ENCODE measurements at regions not wholly inside any gene's neighbourhood (a gene's known extent, or its start where the extent isn't known, plus 50 kb on each side); places are given as distances from the start of the nearest gene placed in this dataset.
"Not testable (repeated sequence)": the region's sequence is repeated elsewhere in the genome, so short reads cannot be mapped to it uniquely, and the experiment has no call there.

DNA sequence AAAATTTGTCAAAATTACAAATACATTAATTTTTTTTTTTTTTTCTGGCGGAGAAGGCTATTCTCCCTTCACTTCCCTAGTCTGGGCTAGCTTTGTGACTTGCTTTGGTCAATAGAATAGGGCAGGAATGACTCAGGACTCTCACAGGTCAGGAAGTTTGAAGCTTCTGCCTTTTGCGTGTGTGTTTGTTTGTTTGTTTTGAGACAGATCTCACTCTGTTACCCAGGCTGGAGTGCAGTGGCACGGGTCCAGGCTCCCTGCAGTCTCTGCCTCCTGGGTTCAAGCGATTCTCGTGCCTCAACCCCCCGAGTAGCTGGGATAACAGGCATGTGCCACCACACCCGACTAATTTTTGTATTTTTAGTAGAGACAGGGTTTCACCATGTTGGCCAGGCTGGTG, 55.9 kb upstream of the USP9X start:
- Histone ChIP-seq H3K9ac (ENCODE audit: low read length) (no peak overlapping the region), H3K36me3 (ENCODE audit: insufficient read depth, low read length) (no peaks in the 10 kb centered on the region), H4K20me1 (ENCODE audit: insufficient read depth, low read length) (no peaks in the 10 kb centered on the region), H3K4me3 (ENCODE audit: insufficient read depth, low read depth, low read length) (no peak overlapping the region), H3K79me2 (ENCODE audit: insufficient read depth, low read length) (no peaks in the 10 kb centered on the region), H2AFZ (ENCODE audit: low read depth, low read length) (no peak overlapping the region), H3K4me1 (ENCODE audit: insufficient read depth, low read length) (peaks cover 3% of the 10 kb centered on the region), H3K27ac (ENCODE audit: low read depth, low read length) (no peak overlapping the region), H3K9me3 (ENCODE audit: insufficient read depth, low read depth, low read length) (no peaks in the 10 kb centered on the region), H3K4me2 (ENCODE audit: low read length) (no peak overlapping the region), H3K27me3 (ENCODE audit: insufficient read depth, low read length) (no peaks in the 10 kb centered on the region)
- Mint-ChIP-seq H3K4me3 (ENCODE audit: unreplicated experiment) (no peak overlapping the region), H3K4me1 (ENCODE audit: low read depth, unreplicated experiment) (peaks cover 6% of the 10 kb centered on the region), H3K27me3 (ENCODE audit: low read depth, unreplicated experiment) (no peaks in the 10 kb centered on the region), H3K27ac (ENCODE audit: unreplicated experiment) (peak overlapping the region; percentile 26), H3K9me3 (ENCODE audit: unreplicated experiment) (no peaks in the 10 kb centered on the region), H3K36me3 (ENCODE audit: low read depth, unreplicated experiment) (no peaks in the 10 kb centered on the region)
- DNase-seq (ENCODE audit: low read depth) (no peak), FAIRE-seq (no peak)
- TF ChIP-seq, protein P1, sequence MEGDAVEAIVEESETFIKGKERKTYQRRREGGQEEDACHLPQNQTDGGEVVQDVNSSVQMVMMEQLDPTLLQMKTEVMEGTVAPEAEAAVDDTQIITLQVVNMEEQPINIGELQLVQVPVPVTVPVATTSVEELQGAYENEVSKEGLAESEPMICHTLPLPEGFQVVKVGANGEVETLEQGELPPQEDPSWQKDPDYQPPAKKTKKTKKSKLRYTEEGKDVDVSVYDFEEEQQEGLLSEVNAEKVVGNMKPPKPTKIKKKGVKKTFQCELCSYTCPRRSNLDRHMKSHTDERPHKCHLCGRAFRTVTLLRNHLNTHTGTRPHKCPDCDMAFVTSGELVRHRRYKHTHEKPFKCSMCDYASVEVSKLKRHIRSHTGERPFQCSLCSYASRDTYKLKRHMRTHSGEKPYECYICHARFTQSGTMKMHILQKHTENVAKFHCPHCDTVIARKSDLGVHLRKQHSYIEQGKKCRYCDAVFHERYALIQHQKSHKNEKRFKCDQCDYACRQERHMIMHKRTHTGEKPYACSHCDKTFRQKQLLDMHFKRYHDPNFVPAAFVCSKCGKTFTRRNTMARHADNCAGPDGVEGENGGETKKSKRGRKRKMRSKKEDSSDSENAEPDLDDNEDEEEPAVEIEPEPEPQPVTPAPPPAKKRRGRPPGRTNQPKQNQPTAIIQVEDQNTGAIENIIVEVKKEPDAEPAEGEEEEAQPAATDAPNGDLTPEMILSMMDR (IDR thresholded peaks at IDR 0.05; ENCODE audit: insufficient read depth, low read depth, low read length) = no peak
- no peak for TF ChIP-seq EZH2 (IDR thresholded peaks at IDR 0.05; ENCODE audit: insufficient read depth, low read length)

DNA sequence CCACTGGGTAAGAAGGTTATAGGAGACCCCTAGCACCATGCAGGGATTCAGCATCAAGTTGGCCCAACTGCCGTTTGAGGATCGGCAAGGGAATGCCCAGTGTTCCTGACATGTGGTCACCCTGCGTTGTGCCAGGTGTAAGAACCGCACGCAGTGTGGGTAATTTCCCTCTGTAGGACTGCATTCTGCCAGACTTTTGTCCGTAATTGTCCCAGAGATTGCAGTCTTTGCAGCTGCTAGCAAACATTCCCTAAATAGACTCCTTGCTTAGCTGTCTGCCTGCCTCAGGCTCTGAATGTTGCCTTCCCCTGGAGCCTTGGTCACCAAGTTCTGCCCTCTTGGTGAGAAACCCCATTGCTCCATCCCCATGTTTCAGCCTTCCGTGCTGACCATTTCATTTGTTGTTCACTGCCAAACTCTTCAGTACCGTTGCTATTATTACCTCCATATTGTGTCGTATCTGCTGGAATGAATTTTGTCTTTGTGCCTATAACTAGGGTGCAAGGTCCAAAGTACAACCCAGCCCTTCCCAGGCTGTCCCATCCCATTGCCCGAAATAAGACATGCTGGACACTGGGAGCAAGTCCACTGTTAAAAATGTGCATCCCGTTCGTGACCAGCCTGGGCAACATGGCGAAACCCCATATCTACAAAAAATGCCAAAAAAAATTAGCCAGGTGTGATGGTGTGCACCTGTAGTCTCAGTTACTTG, 53.8 kb upstream of the USP9X start:
- no peak for TF ChIP-seq EZH2 (IDR thresholded peaks at IDR 0.05; ENCODE audit: insufficient read depth, low read length)
- TF ChIP-seq, protein P1 (IDR thresholded peaks at IDR 0.05; ENCODE audit: insufficient read depth, low read depth, low read length) = no peak
- no peak overlapping the region for H3K4me3 ChIP-seq (ENCODE audit: insufficient read depth, low read depth, low read length)
- H3K4me2 ChIP-seq (ENCODE audit: low read length) = no peak overlapping the region
- H3K79me2 ChIP-seq (ENCODE audit: insufficient read depth, low read length) = no peaks in the 10 kb centered on the region
- DNase-seq (ENCODE audit: low read depth) (no peak), FAIRE-seq (no peak)
- H3K9me3 Mint-ChIP-seq (ENCODE audit: unreplicated experiment) = no peaks in the 10 kb centered on the region
- H3K9me3 ChIP-seq (ENCODE audit: insufficient read depth, low read depth, low read length) = no peaks in the 10 kb centered on the region
- no peaks in the 10 kb centered on the region for H3K36me3 ChIP-seq (ENCODE audit: insufficient read depth, low read length)
- no peak overlapping the region for H3K27ac ChIP-seq (ENCODE audit: low read depth, low read length)
- H3K36me3 Mint-ChIP-seq (ENCODE audit: low read depth, unreplicated experiment) = no peaks in the 10 kb centered on the region
- no peak overlapping the region for H3K9ac ChIP-seq (ENCODE audit: low read length)
- no peak overlapping the region for H3K27ac Mint-ChIP-seq (ENCODE audit: unreplicated experiment)
- no peak overlapping the region for H3K4me3 Mint-ChIP-seq (ENCODE audit: unreplicated experiment)
- H2AFZ ChIP-seq (ENCODE audit: low read depth, low read length) = no peak overlapping the region
- H3K4me1 ChIP-seq (ENCODE audit: insufficient read depth, low read length) = peaks cover 3% of the 10 kb centered on the region
- no peaks in the 10 kb centered on the region for H3K27me3 ChIP-seq (ENCODE audit: insufficient read depth, low read length)
- H3K4me1 Mint-ChIP-seq (ENCODE audit: low read depth, unreplicated experiment) = peaks cover 4% of the 10 kb centered on the region
- H3K27me3 Mint-ChIP-seq (ENCODE audit: low read depth, unreplicated experiment) = no peaks in the 10 kb centered on the region
- no peaks in the 10 kb centered on the region for H4K20me1 ChIP-seq (ENCODE audit: insufficient read depth, low read length)

DNA sequence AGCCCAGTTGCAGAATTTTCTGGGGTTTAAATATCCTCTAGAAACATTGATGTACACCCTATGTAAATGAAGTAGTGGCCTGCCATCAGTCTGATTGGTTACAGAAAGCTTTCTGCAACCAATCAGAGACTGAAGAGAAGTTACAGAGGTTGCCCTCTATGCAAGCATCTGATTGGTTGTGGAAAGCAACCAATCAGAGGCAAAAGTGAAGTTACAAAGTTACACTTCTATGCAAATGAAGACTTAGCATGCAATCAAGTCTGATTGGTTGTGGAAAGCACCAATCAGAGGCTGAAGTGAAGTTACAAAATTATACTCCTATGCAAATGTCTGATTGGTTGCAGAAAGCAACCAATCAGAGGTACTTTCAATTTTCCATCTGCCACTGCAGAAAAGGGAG, 51.9 kb upstream of the USP9X start:
- Mint-ChIP-seq H3K27ac (ENCODE audit: unreplicated experiment) (no peak overlapping the region), H3K9me3 (ENCODE audit: unreplicated experiment) (no peaks in the 10 kb centered on the region), H3K27me3 (ENCODE audit: low read depth, unreplicated experiment) (no peaks in the 10 kb centered on the region), H3K36me3 (ENCODE audit: low read depth, unreplicated experiment) (no peaks in the 10 kb centered on the region), H3K4me1 (ENCODE audit: low read depth, unreplicated experiment) (no peaks in the 10 kb centered on the region), H3K4me3 (ENCODE audit: unreplicated experiment) (no peak overlapping the region)
- Histone ChIP-seq H3K27me3 (ENCODE audit: insufficient read depth, low read length) (no peaks in the 10 kb centered on the region), H3K79me2 (ENCODE audit: insufficient read depth, low read length) (no peaks in the 10 kb centered on the region), H3K36me3 (ENCODE audit: insufficient read depth, low read length) (no peaks in the 10 kb centered on the region), H3K27ac (ENCODE audit: low read depth, low read length) (no peak overlapping the region), H2AFZ (ENCODE audit: low read depth, low read length) (no peak overlapping the region), H3K9me3 (ENCODE audit: insufficient read depth, low read depth, low read length) (no peaks in the 10 kb centered on the region), H3K4me1 (ENCODE audit: insufficient read depth, low read length) (no peaks in the 10 kb centered on the region), H3K4me2 (ENCODE audit: low read length) (no peak overlapping the region), H3K4me3 (ENCODE audit: insufficient read depth, low read depth, low read length) (no peak overlapping the region), H3K9ac (ENCODE audit: low read length) (no peak overlapping the region), H4K20me1 (ENCODE audit: insufficient read depth, low read length) (no peaks in the 10 kb centered on the region)
- DNase-seq (ENCODE audit: low read depth) (no peak), FAIRE-seq (peak; percentile 37)
- TF ChIP-seq EZH2 (IDR thresholded peaks at IDR 0.05; ENCODE audit: insufficient read depth, low read length) = no peak

DNA sequence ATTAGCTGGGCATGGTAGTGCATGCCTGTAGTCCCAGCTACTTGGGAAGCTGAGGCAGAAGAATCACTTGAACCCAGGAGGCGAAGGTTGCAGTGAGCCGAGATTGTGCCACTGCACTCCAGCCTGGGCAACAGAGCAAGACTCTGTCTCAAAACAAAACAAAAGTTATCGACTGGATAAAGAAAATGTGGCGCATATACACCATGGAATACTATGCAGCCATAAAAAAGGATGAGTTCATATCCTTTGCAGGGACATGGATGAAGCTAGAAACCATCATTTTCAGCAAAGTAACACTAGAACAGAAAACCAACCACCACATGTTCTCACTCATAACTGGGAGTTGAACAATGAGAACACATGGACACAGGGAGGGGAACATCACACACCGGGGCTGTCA, 50.3 kb upstream of the USP9X start:
- not testable (repeated sequence) for DNase-seq (ENCODE audit: low read depth); H3K4me2 ChIP-seq (ENCODE audit: low read length); H3K36me3 Mint-ChIP-seq (ENCODE audit: low read depth, unreplicated experiment); H3K27me3 ChIP-seq (ENCODE audit: insufficient read depth, low read length); H3K36me3 ChIP-seq (ENCODE audit: insufficient read depth, low read length); H3K4me3 ChIP-seq (ENCODE audit: insufficient read depth, low read depth, low read length); H3K27ac Mint-ChIP-seq (ENCODE audit: unreplicated experiment); H3K9me3 Mint-ChIP-seq (ENCODE audit: unreplicated experiment); FAIRE-seq; H3K27me3 Mint-ChIP-seq (ENCODE audit: low read depth, unreplicated experiment); H3K9ac ChIP-seq (ENCODE audit: low read length); H4K20me1 ChIP-seq (ENCODE audit: insufficient read depth, low read length); H3K4me1 Mint-ChIP-seq (ENCODE audit: low read depth, unreplicated experiment); H2AFZ ChIP-seq (ENCODE audit: low read depth, low read length); H3K27ac ChIP-seq (ENCODE audit: low read depth, low read length); H3K9me3 ChIP-seq (ENCODE audit: insufficient read depth, low read depth, low read length); H3K4me1 ChIP-seq (ENCODE audit: insufficient read depth, low read length); H3K79me2 ChIP-seq (ENCODE audit: insufficient read depth, low read length); H3K4me3 Mint-ChIP-seq (ENCODE audit: unreplicated experiment)
